ENCODE measurements at regions not wholly inside any gene's neighbourhood (a gene's known extent, or its start where the extent isn't known, plus 50 kb on each side); places are given as distances from the start of the nearest gene placed in this dataset.

GRCh38 chr5:168184103-168184502 lies 107.3 kb upstream of the WWC1 start:
- TF ChIP-seq CTCF (IDR thresholded peaks at IDR 0.05; ENCODE audit: low read depth, low read length, missing control alignments), result no peak
- H3K4me3 ChIP-seq (ENCODE audit: low read depth, low read length), result no peak overlapping the region
- DNase-seq (ENCODE audit: low read depth), result no peak
- in situ Hi-C loops (cut with HindIII; ENCODE audit: low sequenced_read_pairs), result no loop called here

GRCh38 chr5:168186289-168187074 lies 105.0 kb upstream of the WWC1 start:
- TF ChIP-seq CTCF (IDR thresholded peaks at IDR 0.05; ENCODE audit: low read depth, low read length, missing control alignments), result no peak
- DNase-seq (ENCODE audit: low read depth), result no peak
- in situ Hi-C loops (cut with HindIII; ENCODE audit: low sequenced_read_pairs), result no loop called here
- H3K4me3 ChIP-seq (ENCODE audit: low read depth, low read length), result no peak overlapping the region

GRCh38 chr5:168187614-168188013 lies 103.8 kb upstream of the WWC1 start:
- no peak for TF ChIP-seq CTCF (IDR thresholded peaks at IDR 0.05; ENCODE audit: low read depth, low read length, missing control alignments)
- DNase-seq (ENCODE audit: low read depth), result no peak
- H3K4me3 ChIP-seq (ENCODE audit: low read depth, low read length), result no peak overlapping the region
- in situ Hi-C loops (cut with HindIII; ENCODE audit: low sequenced_read_pairs), result no loop called here

GRCh38 chr5:168188182-168188581 lies 103.3 kb upstream of the WWC1 start:
- DNase-seq (ENCODE audit: low read depth), result no peak
- no peak for TF ChIP-seq CTCF (IDR thresholded peaks at IDR 0.05; ENCODE audit: low read depth, low read length, missing control alignments)
- in situ Hi-C loops (cut with HindIII; ENCODE audit: low sequenced_read_pairs), result no loop called here
- no peak overlapping the region for H3K4me3 ChIP-seq (ENCODE audit: low read depth, low read length)

- no peak overlapping the region for H3K4me3 ChIP-seq (ENCODE audit: low read depth, low read length)
- TF ChIP-seq CTCF (IDR thresholded peaks at IDR 0.05; ENCODE audit: low read depth, low read length, missing control alignments), result no peak
- DNase-seq (ENCODE audit: low read depth), result no peak
- in situ Hi-C loops (cut with HindIII; ENCODE audit: low sequenced_read_pairs), result no loop called here
Measured at GRCh38 chr5:168192120-168192519, 99.3 kb upstream of the WWC1 start.

GRCh38 chr5:168193493-168194250 lies 97.8 kb upstream of the WWC1 start:
- peak; percentile 55 for DNase-seq (ENCODE audit: low read depth)
- no peak for TF ChIP-seq CTCF (IDR thresholded peaks at IDR 0.05; ENCODE audit: low read depth, low read length, missing control alignments)
- no peak overlapping the region for H3K4me3 ChIP-seq (ENCODE audit: low read depth, low read length)
- in situ Hi-C loops (cut with HindIII; ENCODE audit: low sequenced_read_pairs), result no loop called here

All from astrocyte of the cerebellum (primary cell).